Trophoblast cell (in vitro differentiated cells and primary cell): ENCODE measurements at regions not wholly inside any gene's neighbourhood (a gene's known extent, or its start where the extent isn't known, plus 50 kb on each side); places are given as distances from the start of the nearest gene placed in this dataset.
"Not testable (repeated sequence)": the region's sequence is repeated elsewhere in the genome, so short reads cannot be mapped to it uniquely, and the experiment has no call there.

Experiments
- DNase-seq, 2 donors: peaks; one replicate each; pipeline ENCODE4 v3.0.0-alpha.2; 2016
- H2AFZ ChIP-seq: 2 replicates; pipeline ENCODE4 v1.6.1; 2013; ENCODE audit warnings: low read length, moderate library complexity, mild to moderate bottlenecking; ENCODE audit not compliant: insufficient read depth, poor library complexity
- H2AK5ac ChIP-seq: 2 replicates; pipeline ENCODE4 v1.6.1; 2013; ENCODE audit warnings: mild to moderate bottlenecking, low read length
- H2BK120ac ChIP-seq: 2 replicates; pipeline ENCODE4 v1.6.1; 2013; ENCODE audit warnings: low read length, mild to moderate bottlenecking, moderate library complexity; ENCODE audit not compliant: insufficient read depth, poor library complexity
- H2BK12ac ChIP-seq: 2 replicates; pipeline ENCODE4 v1.6.1; 2013; ENCODE audit warnings: mild to moderate bottlenecking, low read length, moderate library complexity
- H2BK5ac ChIP-seq: 2 replicates; pipeline ENCODE4 v1.6.1; 2013; ENCODE audit warnings: low read length, low read depth, moderate library complexity, mild to moderate bottlenecking; ENCODE audit not compliant: poor library complexity
- H3K14ac ChIP-seq: 2 replicates; pipeline ENCODE4 v1.6.1; 2013; ENCODE audit warnings: mild to moderate bottlenecking, low read length
- H3K18ac ChIP-seq: 2 replicates; pipeline ENCODE4 v1.6.1; 2013; ENCODE audit warnings: mild to moderate bottlenecking, low read length
- H3K23ac ChIP-seq: 2 replicates; pipeline ENCODE4 v1.6.1; 2013; ENCODE audit warnings: low read length
- H3K27ac ChIP-seq: 2 replicates; pipeline ENCODE4 v1.5.1; 2013; ENCODE audit warnings: low read depth, mild to moderate bottlenecking, inconsistent platforms, low read length, moderate library complexity
- H3K27me3 ChIP-seq: 2 replicates; pipeline ENCODE4 v1.6.1; 2013; ENCODE audit warnings: inconsistent platforms, mild to moderate bottlenecking, low read length, moderate library complexity; ENCODE audit not compliant: insufficient read depth
- H3K36me3 ChIP-seq, 2 experiments: 1 replicate in 1 of 2; 2 replicates in 1 of 2; pipeline ENCODE4 v1.6.1; 2013; ENCODE audit warnings: low read length in 2 of 2, mild to moderate bottlenecking in 2 of 2, moderate library complexity in 1 of 2; ENCODE audit not compliant: insufficient read depth in 2 of 2, control insufficient read depth in 1 of 2
- H3K4ac ChIP-seq: 2 replicates; pipeline ENCODE4 v1.6.1; 2013; ENCODE audit warnings: low read depth, mild to moderate bottlenecking, low read length, moderate library complexity
- H3K4me1 ChIP-seq, 2 experiments: 1 replicate in 1 of 2; 2 replicates in 1 of 2; pipeline ENCODE4 v1.6.1; 2013; ENCODE audit warnings: low read length in 2 of 2, mild to moderate bottlenecking in 2 of 2, moderate library complexity in 1 of 2; ENCODE audit not compliant: insufficient read depth in 2 of 2, control insufficient read depth in 1 of 2
- H3K4me2 ChIP-seq: 2 replicates; pipeline ENCODE4 v1.6.1; 2013; ENCODE audit warnings: inconsistent platforms, mild to moderate bottlenecking, low read length, moderate library complexity
- H3K4me3 ChIP-seq: 2 replicates; pipeline ENCODE4 v1.5.1; 2013; ENCODE audit warnings: mild to moderate bottlenecking, low read depth, low read length, inconsistent platforms
- H3K79me1 ChIP-seq: one replicate; pipeline ENCODE4 v1.6.1; 2013; ENCODE audit warnings: low read length
- H3K79me2 ChIP-seq: 2 replicates; pipeline ENCODE4 v1.6.1; 2013; ENCODE audit warnings: low read length, mild to moderate bottlenecking; ENCODE audit not compliant: control insufficient read depth, insufficient read depth, poor library complexity
- H3K9ac ChIP-seq: 2 replicates; pipeline ENCODE4 v1.6.1; 2013; ENCODE audit warnings: mild to moderate bottlenecking, low read length
- H3K9me3 ChIP-seq: 2 replicates; pipeline ENCODE4 v1.6.1; 2013; ENCODE audit warnings: low read depth, mild to moderate bottlenecking, control low read depth, inconsistent platforms, low read length; ENCODE audit not compliant: insufficient read depth
- H4K12ac ChIP-seq: 2 replicates; pipeline ENCODE4 v1.6.1; 2013; ENCODE audit warnings: low read depth, mild to moderate bottlenecking, low read length, moderate library complexity
- H4K8ac ChIP-seq: 2 replicates; pipeline ENCODE4 v1.6.1; 2013; ENCODE audit warnings: low read depth, mild to moderate bottlenecking, low read length, moderate library complexity
- H4K91ac ChIP-seq: one replicate; pipeline ENCODE4 v1.6.1; 2013; ENCODE audit warnings: low read depth, mild to moderate bottlenecking, low read length, moderate library complexity
- WGBS: extraction: QIAGEN DNeasy Blood & Tissue Kit; methylation state at CpG from one replicate; pipeline ENCODE4 v1.1.7; 2013; ENCODE audit warnings: missing lambda C conversion rate; ENCODE audit not compliant: insufficient read length, insufficient coverage; ENCODE audit errors: extremely low coverage; 5-methylcytosine and 5-hydroxymethylcytosine counted together

DNA sequence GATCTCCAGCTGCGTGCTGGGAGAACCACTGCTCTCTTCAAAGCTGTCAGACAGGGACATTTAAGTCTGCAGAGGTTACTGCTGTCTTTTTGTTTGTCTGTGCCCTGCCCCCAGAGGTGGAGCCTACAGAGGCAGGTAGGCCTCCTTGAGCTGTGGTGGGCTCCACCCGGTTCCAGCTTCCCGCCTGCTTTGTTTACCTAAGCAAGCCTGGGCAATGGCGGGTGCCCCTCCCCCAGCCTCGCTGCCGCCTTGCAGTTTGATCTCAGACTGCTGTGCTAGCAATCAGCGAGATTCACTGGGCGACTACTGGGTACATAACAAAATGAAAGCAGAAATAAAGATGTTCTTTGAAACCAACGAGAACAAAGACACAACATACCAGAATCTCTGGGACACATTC, 194.3 kb downstream of the OSR1 start:
- H3K4me3 ChIP-seq, H4K91ac ChIP-seq, H2AFZ ChIP-seq, H3K4me1 ChIP-seq, H3K36me3 ChIP-seq, H2AK5ac ChIP-seq, H3K4me2 ChIP-seq, H3K27me3 ChIP-seq, H2BK12ac ChIP-seq, H4K8ac ChIP-seq, H4K12ac ChIP-seq, H2BK120ac ChIP-seq, H3K27ac ChIP-seq, H3K79me2 ChIP-seq, H3K9ac ChIP-seq, H3K23ac ChIP-seq, H2BK5ac ChIP-seq, DNase-seq, H3K4ac ChIP-seq, H3K18ac ChIP-seq, H3K9me3 ChIP-seq, H3K79me1 ChIP-seq, H3K14ac ChIP-seq: not testable (repeated sequence)
- WGBS, result no CpG with 5 or more reads among the region's 9 CpGs

DNA sequence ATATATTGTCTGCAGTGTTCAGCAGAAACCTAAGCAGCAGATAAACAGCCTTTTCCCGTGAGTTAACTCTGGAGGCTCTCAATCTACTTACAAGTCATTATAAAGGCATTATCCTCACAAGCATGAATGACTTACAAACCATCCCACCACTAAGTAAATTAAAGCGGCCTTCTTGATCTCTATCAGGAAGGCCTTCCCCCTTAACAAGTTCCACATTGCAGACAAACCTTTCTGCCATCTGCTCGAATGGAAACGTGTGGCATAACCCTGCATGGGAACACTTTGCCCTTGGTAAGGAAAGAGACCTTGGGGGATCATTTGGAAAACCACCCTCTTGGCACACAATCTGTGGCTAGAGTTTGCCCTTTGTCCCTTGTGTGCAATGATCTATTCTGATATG, 199.5 kb downstream of the OSR1 start:
- Histone ChIP-seq H4K8ac (no peak overlapping the region), H3K27ac (no peak overlapping the region), H2AFZ (no peak overlapping the region), H3K18ac (no peak overlapping the region), H3K9me3 (no peaks in the 10 kb centered on the region), H3K27me3 (no peaks in the 10 kb centered on the region), H2BK120ac (no peak overlapping the region), H2AK5ac (no peak overlapping the region), H3K9ac (no peak overlapping the region), H3K14ac (no peak overlapping the region), H3K79me1 (no peaks in the 10 kb centered on the region), H3K4me2 (no peak overlapping the region), H3K36me3 (no peaks in the 10 kb centered on the region), H3K4ac (no peak overlapping the region), H2BK12ac (no peak overlapping the region), H4K91ac (no peak overlapping the region), H3K4me3 (no peak overlapping the region), H3K4me1 (no peaks in the 10 kb centered on the region), H4K12ac (no peak overlapping the region), H2BK5ac (no peak overlapping the region), H3K23ac (no peak overlapping the region), H3K79me2 (no peaks in the 10 kb centered on the region)
- WGBS, result no CpG with 5 or more reads among the region's 4 CpGs
- no peak for DNase-seq

DNA sequence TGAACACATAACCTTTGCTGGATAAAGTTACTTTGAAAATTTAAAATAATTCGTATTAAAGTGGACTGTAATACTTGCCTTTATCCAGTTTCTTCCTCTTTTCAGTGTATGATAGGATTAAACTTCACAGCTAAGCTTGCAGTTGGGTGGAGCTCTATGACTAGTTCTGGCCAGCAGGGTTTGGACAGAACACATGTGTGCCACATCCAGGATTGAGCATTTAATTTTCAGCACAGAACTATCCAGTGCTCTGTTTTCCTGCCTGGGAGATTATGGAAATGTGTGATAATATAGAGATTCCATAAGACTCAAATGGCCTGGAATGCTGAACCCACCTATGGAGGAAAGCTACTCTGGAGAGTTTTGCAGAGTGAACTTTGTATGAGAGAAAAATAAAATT, 200.2 kb downstream of the OSR1 start:
- Histone ChIP-seq H3K4ac (no peak overlapping the region), H3K23ac (no peak overlapping the region), H3K36me3 (no peaks in the 10 kb centered on the region), H3K79me2 (no peaks in the 10 kb centered on the region), H3K14ac (no peak overlapping the region), H3K27ac (no peak overlapping the region), H3K4me3 (no peak overlapping the region), H2BK12ac (no peak overlapping the region), H3K9ac (no peak overlapping the region), H3K18ac (no peak overlapping the region), H2BK120ac (no peak overlapping the region), H2AK5ac (no peak overlapping the region), H4K91ac (no peak overlapping the region), H4K12ac (no peak overlapping the region), H2BK5ac (no peak overlapping the region), H3K4me2 (no peak overlapping the region), H3K4me1 (no peaks in the 10 kb centered on the region), H3K79me1 (no peaks in the 10 kb centered on the region), H4K8ac (no peak overlapping the region), H2AFZ (no peak overlapping the region), H3K9me3 (no peaks in the 10 kb centered on the region), H3K27me3 (no peaks in the 10 kb centered on the region)
- no peak for DNase-seq
- WGBS, result no CpG with 5 or more reads among the region's 1 CpG

DNA sequence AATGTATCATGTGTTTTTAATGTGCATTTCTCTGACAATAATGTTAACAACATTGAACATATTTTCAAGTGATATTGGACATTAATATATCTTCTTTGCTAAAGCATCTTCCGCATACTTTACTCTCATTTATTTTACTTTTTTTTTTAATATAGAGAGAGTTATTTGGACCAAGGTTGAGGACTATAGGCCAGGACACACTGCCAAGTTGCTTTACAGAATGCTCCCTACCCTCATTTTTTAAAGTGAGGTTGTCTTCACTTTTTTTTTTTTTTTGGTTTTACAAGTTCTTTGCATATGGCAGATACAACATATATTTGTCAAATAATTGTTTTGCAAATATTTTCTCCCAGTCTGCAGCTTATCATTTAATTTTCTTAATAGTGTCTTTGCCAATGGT, 201.8 kb downstream of the OSR1 start:
- Histone ChIP-seq H3K79me1 (no peaks in the 10 kb centered on the region), H2AFZ (no peak overlapping the region), H2BK12ac (no peak overlapping the region), H3K27me3 (no peaks in the 10 kb centered on the region), H3K9me3 (no peaks in the 10 kb centered on the region), H3K4ac (no peak overlapping the region), H3K18ac (no peak overlapping the region), H3K4me1 (no peaks in the 10 kb centered on the region), H4K91ac (no peak overlapping the region), H3K36me3 (no peaks in the 10 kb centered on the region), H3K79me2 (no peaks in the 10 kb centered on the region), H4K12ac (no peak overlapping the region), H4K8ac (no peak overlapping the region), H2BK120ac (no peak overlapping the region), H3K4me2 (no peak overlapping the region), H3K14ac (no peak overlapping the region), H3K23ac (no peak overlapping the region), H3K4me3 (no peak overlapping the region), H3K27ac (no peak overlapping the region), H2BK5ac (no peak overlapping the region), H2AK5ac (no peak overlapping the region), H3K9ac (no peak overlapping the region)
- no CpG with 5 or more reads among the region's 1 CpG for WGBS
- DNase-seq, result no peak
